ENCODE measurements at regions not wholly inside any gene's neighbourhood (a gene's known extent, or its start where the extent isn't known, plus 50 kb on each side); places are given as distances from the start of the nearest gene placed in this dataset.

GRCh38 chr1:68285046-68285445 is 52.7 kb upstream of the WLS start:
- no peak for TF ChIP-seq CTCF (IDR thresholded peaks at IDR 0.05; ENCODE audit: borderline replicate concordance)
- no peak for DNase-seq
- Histone ChIP-seq H3K27me3 (ENCODE audit: low read depth) (no peaks in the 10 kb centered on the region), H3K27ac (replicated peaks) (no peak overlapping the region), H3K4me1 (no peaks in the 10 kb centered on the region), H3K36me3 (no peaks in the 10 kb centered on the region), H3K4me3 (no peak overlapping the region), H3K9me3 (replicated peaks) (no peaks in the 10 kb centered on the region)
- intact Hi-C loops (cut with micrococcal nuclease) = no loop called here

DNA sequence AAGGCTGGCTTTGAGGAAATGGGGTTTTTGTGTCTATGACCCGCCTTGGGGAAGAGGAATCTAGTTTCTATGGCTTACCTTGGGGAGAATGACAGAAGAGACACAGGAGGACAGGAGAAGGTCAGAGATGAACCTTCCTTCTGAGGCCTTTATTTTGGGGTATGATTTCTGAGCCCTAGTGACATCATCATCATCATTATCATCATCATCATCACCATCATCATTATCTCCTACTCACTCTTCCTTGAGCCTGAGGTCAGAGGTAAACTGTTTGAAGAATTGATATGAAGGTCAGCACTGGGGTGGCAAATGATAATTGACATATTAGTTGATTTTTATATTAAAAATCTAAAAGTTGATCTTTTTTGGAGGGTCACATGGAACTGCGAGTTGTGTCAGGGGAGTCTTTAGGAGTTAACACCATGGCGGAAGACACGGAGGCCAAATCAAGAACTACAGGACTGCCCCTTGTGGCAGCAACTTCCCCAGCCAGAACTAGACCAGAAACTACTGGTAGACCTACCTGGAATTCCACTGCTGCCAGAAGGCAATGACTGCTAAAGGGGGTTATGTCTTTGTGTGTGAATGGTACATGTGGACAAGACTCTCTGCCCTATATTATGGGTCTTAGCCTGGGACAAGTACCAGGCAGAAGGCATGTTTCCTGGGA is 49.8 kb upstream of the WLS start:
- no peak for TF ChIP-seq CTCF (IDR thresholded peaks at IDR 0.05; ENCODE audit: borderline replicate concordance)
- no peaks in the 10 kb centered on the region for H3K27me3 ChIP-seq (ENCODE audit: low read depth)
- no peak overlapping the region for H3K4me3 ChIP-seq
- intact Hi-C loops (cut with micrococcal nuclease) = no loop called here
- no peak for DNase-seq
- no peaks in the 10 kb centered on the region for H3K36me3 ChIP-seq
- no peaks in the 10 kb centered on the region for H3K9me3 ChIP-seq (replicated peaks)
- no peaks in the 10 kb centered on the region for H3K4me1 ChIP-seq
- H3K27ac ChIP-seq (replicated peaks) = no peak overlapping the region

Data from left ventricle myocardium inferior (tissue), 1 donor.